Liver (tissue), 8 donors: ENCODE measurements at regions not wholly inside any gene's neighbourhood (a gene's known extent, or its start where the extent isn't known, plus 50 kb on each side); places are given as distances from the start of the nearest gene placed in this dataset.

Experiments
- DNase-seq: peaks from one replicate; pipeline ENCODE4 v3.0.0-alpha.2; 2017; ENCODE audit warnings: low spot score
- H3K27ac ChIP-seq, 2 donors: one replicate each; pipeline ENCODE4 v1.7.0; 2013; ENCODE audit warnings: inconsistent platforms in 2 of 2, low read length in 2 of 2, control low read depth in 1 of 2, low read depth in 1 of 2, mild to moderate bottlenecking in 1 of 2
- H3K27me3 ChIP-seq, 4 donors: one replicate each; pipeline versions ENCODE4 v1.6.1 to v1.7.0; 2013; ENCODE audit warnings: low read length in 3 of 4, inconsistent platforms in 1 of 4, mild to moderate bottlenecking in 1 of 4, moderate library complexity in 1 of 4; ENCODE audit not compliant: control insufficient read depth in 4 of 4, insufficient read depth in 4 of 4
- H3K36me3 ChIP-seq, 4 donors: one replicate each; pipeline versions ENCODE4 v1.6.1 to v1.7.0; 2013; ENCODE audit warnings: low read length in 3 of 4, mild to moderate bottlenecking in 3 of 4, low read depth in 1 of 4, moderate library complexity in 1 of 4; ENCODE audit not compliant: control insufficient read depth in 4 of 4, insufficient read depth in 3 of 4
- H3K4me1 ChIP-seq, 4 donors: one replicate each; pipeline versions ENCODE4 v1.6.1 to v1.7.0; 2013; ENCODE audit warnings: low read length in 3 of 4, mild to moderate bottlenecking in 3 of 4, moderate library complexity in 1 of 4; ENCODE audit not compliant: control insufficient read depth in 4 of 4, insufficient read depth in 4 of 4
- H3K4me3 ChIP-seq, 3 donors: one replicate each; pipeline versions ENCODE4 v1.6.1 to v1.7.0; 2013; ENCODE audit warnings: low read length in 3 of 3, control low read depth in 1 of 3, low read depth in 1 of 3, mild to moderate bottlenecking in 1 of 3
- H3K9ac ChIP-seq, 2 donors: one replicate each; pipeline ENCODE4 v1.7.0; 2013; ENCODE audit warnings: low read length in 2 of 2, mild to moderate bottlenecking in 2 of 2, moderate library complexity in 2 of 2, control low read depth in 1 of 2, low read depth in 1 of 2
- H3K9me3 ChIP-seq, 4 donors: one replicate each; pipeline versions ENCODE4 v1.6.1 to v1.7.0; 2013; ENCODE audit warnings: low read length in 3 of 4; ENCODE audit not compliant: control insufficient read depth in 4 of 4
- EGR1 ChIP-seq, 2 donors: IDR thresholded peaks; 2 replicates each; pipeline ENCODE4 v1.6.1; 2016 to 2018; ENCODE audit warnings: antibody characterized with exemption in 2 of 2, low read depth in 2 of 2
- FOXA1 ChIP-seq: IDR thresholded peaks from 2 replicates; pipeline ENCODE4 v1.6.1; 2016; ENCODE audit warnings: antibody characterized with exemption
- FOXA2 ChIP-seq: IDR thresholded peaks from 2 replicates; pipeline ENCODE4 v1.6.1; 2016; ENCODE audit warnings: antibody characterized with exemption
- GABPA ChIP-seq, 2 donors: IDR thresholded peaks in 1 of 2; conservative IDR thresholded peaks in 1 of 2; 2 replicates each; pipeline ENCODE4 v1.6.1; 2016; ENCODE audit warnings: antibody characterized with exemption in 2 of 2, mild to moderate bottlenecking in 1 of 2, moderate library complexity in 1 of 2
- HNF4A ChIP-seq, 2 donors: conservative IDR thresholded peaks; 2 replicates each; pipeline ENCODE4 v1.6.1; 2016; ENCODE audit warnings: antibody characterized with exemption in 2 of 2, mild to moderate bottlenecking in 2 of 2
- JUND ChIP-seq, 2 donors: IDR thresholded peaks; 2 replicates each; pipeline ENCODE4 v1.6.1; 2016; ENCODE audit warnings: antibody characterized with exemption in 2 of 2
- NR2F2 ChIP-seq: IDR thresholded peaks from 2 replicates; pipeline ENCODE4 v1.6.1; 2016; ENCODE audit warnings: antibody characterized with exemption
- TAF1 ChIP-seq: conservative IDR thresholded peaks from 2 replicates; pipeline ENCODE4 v1.6.1; 2016; ENCODE audit warnings: antibody characterized with exemption, mild to moderate bottlenecking
- YY1 ChIP-seq: IDR thresholded peaks from 2 replicates; pipeline ENCODE4 v1.6.1; 2016; ENCODE audit warnings: antibody characterized with exemption, mild to moderate bottlenecking
- WGBS: extraction: QIAGEN DNeasy Blood & Tissue Kit; methylation state at CpG from one replicate; pipeline ENCODE4 v1.1.7; 2013; 5-methylcytosine and 5-hydroxymethylcytosine counted together
- TF ChIP-seq, protein P1 (sequence below): IDR thresholded peaks from 2 replicates; pipeline ENCODE4 v1.6.1; 2016; ENCODE audit warnings: antibody characterized with exemption
- TF ChIP-seq, protein P2 (sequence below): IDR thresholded peaks from 2 replicates; pipeline ENCODE4 v1.6.1; 2016; ENCODE audit warnings: antibody characterized with exemption, mild to moderate bottlenecking
- TF ChIP-seq, protein P3 (sequence below): fragments of 150-350 bp; IDR thresholded peaks from 2 replicates; pipeline ENCODE4 v1.5.1; 2017; ENCODE audit warnings: improper control_type of control experiment, low read depth, low read length; ENCODE audit not compliant: missing input control
- TF ChIP-seq, protein P4 (sequence below): IDR thresholded peaks from 2 replicates; pipeline ENCODE4 v1.6.1; 2016; ENCODE audit warnings: antibody characterized with exemption
- TF ChIP-seq, protein P5 (sequence below): IDR thresholded peaks from 2 replicates; pipeline ENCODE4 v1.6.1; 2016; ENCODE audit warnings: antibody characterized with exemption
- donor health status: healthy.
- donor health status: healthy.
- donor health status: healthy.
- donor health status: healthy.
- donor health status: healthy.

DNA sequence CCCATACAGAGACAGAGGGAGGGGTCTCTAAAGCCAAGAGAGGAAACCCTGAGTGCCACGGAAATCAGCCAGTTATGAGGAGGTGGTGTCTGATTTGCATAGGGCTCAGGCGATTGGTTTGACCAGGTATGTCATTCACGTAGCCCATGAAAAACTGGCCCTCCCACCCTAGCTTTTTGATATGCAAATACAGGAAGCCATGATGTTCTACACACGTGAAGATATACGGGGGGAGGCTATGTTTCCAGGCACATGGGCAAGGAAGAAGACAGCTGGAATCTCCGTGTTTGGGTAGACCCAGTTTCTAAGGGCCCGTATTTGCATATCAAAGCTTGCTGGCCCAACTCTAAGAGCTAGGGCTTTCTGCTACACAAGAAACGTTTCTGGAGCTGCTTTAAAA, 717.8 kb upstream of the SEL1L start:
- TF ChIP-seq, protein P1, sequence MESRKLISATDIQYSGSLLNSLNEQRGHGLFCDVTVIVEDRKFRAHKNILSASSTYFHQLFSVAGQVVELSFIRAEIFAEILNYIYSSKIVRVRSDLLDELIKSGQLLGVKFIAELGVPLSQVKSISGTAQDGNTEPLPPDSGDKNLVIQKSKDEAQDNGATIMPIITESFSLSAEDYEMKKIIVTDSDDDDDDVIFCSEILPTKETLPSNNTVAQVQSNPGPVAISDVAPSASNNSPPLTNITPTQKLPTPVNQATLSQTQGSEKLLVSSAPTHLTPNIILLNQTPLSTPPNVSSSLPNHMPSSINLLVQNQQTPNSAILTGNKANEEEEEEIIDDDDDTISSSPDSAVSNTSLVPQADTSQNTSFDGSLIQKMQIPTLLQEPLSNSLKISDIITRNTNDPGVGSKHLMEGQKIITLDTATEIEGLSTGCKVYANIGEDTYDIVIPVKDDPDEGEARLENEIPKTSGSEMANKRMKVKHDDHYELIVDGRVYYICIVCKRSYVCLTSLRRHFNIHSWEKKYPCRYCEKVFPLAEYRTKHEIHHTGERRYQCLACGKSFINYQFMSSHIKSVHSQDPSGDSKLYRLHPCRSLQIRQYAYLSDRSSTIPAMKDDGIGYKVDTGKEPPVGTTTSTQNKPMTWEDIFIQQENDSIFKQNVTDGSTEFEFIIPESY = no peak
- TF ChIP-seq, protein P2, sequence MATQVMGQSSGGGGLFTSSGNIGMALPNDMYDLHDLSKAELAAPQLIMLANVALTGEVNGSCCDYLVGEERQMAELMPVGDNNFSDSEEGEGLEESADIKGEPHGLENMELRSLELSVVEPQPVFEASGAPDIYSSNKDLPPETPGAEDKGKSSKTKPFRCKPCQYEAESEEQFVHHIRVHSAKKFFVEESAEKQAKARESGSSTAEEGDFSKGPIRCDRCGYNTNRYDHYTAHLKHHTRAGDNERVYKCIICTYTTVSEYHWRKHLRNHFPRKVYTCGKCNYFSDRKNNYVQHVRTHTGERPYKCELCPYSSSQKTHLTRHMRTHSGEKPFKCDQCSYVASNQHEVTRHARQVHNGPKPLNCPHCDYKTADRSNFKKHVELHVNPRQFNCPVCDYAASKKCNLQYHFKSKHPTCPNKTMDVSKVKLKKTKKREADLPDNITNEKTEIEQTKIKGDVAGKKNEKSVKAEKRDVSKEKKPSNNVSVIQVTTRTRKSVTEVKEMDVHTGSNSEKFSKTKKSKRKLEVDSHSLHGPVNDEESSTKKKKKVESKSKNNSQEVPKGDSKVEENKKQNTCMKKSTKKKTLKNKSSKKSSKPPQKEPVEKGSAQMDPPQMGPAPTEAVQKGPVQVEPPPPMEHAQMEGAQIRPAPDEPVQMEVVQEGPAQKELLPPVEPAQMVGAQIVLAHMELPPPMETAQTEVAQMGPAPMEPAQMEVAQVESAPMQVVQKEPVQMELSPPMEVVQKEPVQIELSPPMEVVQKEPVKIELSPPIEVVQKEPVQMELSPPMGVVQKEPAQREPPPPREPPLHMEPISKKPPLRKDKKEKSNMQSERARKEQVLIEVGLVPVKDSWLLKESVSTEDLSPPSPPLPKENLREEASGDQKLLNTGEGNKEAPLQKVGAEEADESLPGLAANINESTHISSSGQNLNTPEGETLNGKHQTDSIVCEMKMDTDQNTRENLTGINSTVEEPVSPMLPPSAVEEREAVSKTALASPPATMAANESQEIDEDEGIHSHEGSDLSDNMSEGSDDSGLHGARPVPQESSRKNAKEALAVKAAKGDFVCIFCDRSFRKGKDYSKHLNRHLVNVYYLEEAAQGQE = no peak
- TF ChIP-seq EGR1 (IDR thresholded peaks at IDR 0.05; ENCODE audit: low read depth in 2 of 2) (no peak), TAF1 (no peak), NR2F2 (no peak), FOXA2 (no peak), GABPA (IDR thresholded peaks at IDR 0.05 in 1 of 2, conservative IDR thresholded peaks at IDR 0.05 in 1 of 2) (no peak), HNF4A (conservative IDR thresholded peaks at IDR 0.05) (no peak), JUND (IDR thresholded peaks at IDR 0.05) (no peak), YY1 (no peak), FOXA1 (no peak)
- TF ChIP-seq, protein P3, sequence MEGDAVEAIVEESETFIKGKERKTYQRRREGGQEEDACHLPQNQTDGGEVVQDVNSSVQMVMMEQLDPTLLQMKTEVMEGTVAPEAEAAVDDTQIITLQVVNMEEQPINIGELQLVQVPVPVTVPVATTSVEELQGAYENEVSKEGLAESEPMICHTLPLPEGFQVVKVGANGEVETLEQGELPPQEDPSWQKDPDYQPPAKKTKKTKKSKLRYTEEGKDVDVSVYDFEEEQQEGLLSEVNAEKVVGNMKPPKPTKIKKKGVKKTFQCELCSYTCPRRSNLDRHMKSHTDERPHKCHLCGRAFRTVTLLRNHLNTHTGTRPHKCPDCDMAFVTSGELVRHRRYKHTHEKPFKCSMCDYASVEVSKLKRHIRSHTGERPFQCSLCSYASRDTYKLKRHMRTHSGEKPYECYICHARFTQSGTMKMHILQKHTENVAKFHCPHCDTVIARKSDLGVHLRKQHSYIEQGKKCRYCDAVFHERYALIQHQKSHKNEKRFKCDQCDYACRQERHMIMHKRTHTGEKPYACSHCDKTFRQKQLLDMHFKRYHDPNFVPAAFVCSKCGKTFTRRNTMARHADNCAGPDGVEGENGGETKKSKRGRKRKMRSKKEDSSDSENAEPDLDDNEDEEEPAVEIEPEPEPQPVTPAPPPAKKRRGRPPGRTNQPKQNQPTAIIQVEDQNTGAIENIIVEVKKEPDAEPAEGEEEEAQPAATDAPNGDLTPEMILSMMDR = no peak
- TF ChIP-seq, protein P4, sequence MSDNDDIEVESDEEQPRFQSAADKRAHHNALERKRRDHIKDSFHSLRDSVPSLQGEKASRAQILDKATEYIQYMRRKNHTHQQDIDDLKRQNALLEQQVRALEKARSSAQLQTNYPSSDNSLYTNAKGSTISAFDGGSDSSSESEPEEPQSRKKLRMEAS = no peak
- TF ChIP-seq, protein P5, sequence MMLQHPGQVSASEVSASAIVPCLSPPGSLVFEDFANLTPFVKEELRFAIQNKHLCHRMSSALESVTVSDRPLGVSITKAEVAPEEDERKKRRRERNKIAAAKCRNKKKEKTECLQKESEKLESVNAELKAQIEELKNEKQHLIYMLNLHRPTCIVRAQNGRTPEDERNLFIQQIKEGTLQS = no peak
- no peak overlapping the region for H3K27ac ChIP-seq
- no peak overlapping the region for H3K4me3 ChIP-seq
- no peaks in the 10 kb centered on the region for H3K27me3 ChIP-seq
- DNase-seq = no peak
- H3K4me1 ChIP-seq = no peaks in the 10 kb centered on the region
- H3K9ac ChIP-seq = no peak overlapping the region
- WGBS = 77% methylated on average over 8 of the region's 8 CpGs
- H3K36me3 ChIP-seq = no peaks in the 10 kb centered on the region
- no peaks in the 10 kb centered on the region for H3K9me3 ChIP-seq

DNA sequence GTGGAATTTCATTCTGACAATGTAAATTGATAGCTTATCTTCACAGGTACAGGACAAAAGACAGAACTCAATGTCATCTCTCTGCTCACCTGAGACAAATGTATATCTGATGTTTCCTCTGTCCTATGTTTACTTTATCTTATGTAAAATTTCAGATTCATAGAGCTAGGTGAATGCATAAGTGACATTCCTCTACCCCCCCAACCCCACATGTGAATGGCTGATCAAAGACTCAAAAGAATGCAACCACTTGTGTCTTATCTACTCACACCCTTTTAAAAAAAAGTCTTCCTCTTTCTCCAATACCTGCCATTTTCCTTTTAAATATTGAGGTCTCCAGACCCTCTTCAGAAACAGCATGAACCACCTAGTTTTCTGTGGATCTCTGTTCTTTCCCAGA, 736.6 kb upstream of the SEL1L start:
- DNase-seq = no peak
- H3K27me3 ChIP-seq = no peaks in the 10 kb centered on the region
- H3K4me1 ChIP-seq = no peaks in the 10 kb centered on the region
- TF ChIP-seq FOXA1 (no peak), HNF4A (conservative IDR thresholded peaks at IDR 0.05) (no peak), NR2F2 (no peak)
- TF ChIP-seq, protein P2 = no peak
- TF ChIP-seq, protein P3 = no peak
- TF ChIP-seq, protein P1 = no peak
- no peak overlapping the region for H3K4me3 ChIP-seq
- H3K36me3 ChIP-seq = no peaks in the 10 kb centered on the region
- no peak overlapping the region for H3K27ac ChIP-seq
- no peaks in the 10 kb centered on the region for H3K9me3 ChIP-seq
- no peak overlapping the region for H3K9ac ChIP-seq
